HCEC 1CT (cell line): ENCODE measurements at regions not wholly inside any gene's neighbourhood (a gene's known extent, or its start where the extent isn't known, plus 50 kb on each side); places are given as distances from the start of the nearest gene placed in this dataset.
"Not testable (repeated sequence)": the region's sequence is repeated elsewhere in the genome, so short reads cannot be mapped to it uniquely, and the experiment has no call there.

Source experiments
- DNase-seq: peaks from one replicate; pipeline ENCODE4 v3.0.0-alpha.2; 2017

DNA sequence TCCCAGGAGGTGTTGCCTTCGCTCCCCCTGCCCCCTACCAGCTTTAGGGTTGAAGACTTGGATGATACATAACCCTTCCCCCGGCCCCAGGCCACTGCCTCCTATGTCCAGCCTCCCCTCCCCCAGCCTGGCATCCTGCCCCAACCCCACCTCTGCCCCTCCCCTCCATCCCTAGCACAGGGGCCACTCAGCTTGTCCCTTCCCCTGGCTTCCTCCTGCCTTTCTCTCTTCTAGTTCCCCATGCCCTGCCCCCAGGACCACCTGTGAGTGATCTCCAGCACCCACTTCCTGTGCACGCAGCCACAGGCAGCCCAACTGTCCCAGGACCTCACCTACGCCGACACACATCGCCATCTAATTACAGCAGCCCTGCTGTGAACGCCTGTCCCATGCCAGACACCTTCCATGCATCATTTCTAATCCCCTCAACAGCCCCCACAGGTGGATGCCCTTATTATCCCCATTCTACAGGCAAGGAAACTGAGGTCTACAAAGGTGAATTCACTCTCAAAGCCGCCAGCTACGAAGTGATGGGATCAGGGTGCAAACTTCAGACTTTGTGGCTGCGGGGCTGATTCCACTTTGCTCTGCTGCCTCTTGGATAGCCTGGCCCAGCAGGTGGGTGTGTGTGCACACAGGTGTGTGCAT lies 82.4 kb upstream of the CHST15 start:
- DNase-seq = no peak

GRCh38 chr10:124174673-124175645 lies 81.6 kb upstream of the CHST15 start:
- no peak for DNase-seq

- no peak for DNase-seq
These were observed 80.7 kb upstream of the CHST15 start for GRCh38 chr10:124174071-124174566.

- no peak for DNase-seq
These were observed 80.0 kb upstream of the CHST15 start for GRCh38 chr10:124173298-124173900.

- no peak for DNase-seq
These were observed 79.0 kb upstream of the CHST15 start for GRCh38 chr10:124172181-124172916.

GRCh38 chr10:124171561-124171960 lies 78.2 kb upstream of the CHST15 start:
- DNase-seq = no peak

DNA sequence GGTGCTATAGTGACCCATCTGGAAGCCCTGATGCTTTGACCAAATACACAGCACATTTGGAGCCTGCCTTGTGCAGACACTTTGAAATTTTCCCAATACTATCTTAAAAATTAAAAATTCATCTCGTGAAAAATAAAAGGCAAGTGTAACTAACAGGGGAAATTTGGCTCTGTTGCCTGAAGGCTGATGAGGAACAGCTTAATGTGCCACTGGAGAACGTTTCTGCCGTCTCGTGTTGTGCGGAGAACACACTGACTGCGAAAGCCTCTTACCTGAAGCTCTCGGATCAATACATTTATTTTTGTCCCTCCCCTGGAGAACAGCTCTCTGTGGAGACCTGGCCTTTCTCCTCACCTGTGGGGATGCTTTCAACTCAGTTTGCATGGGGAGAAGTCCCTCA lies 77.2 kb upstream of the CHST15 start:
- no peak for DNase-seq

DNA sequence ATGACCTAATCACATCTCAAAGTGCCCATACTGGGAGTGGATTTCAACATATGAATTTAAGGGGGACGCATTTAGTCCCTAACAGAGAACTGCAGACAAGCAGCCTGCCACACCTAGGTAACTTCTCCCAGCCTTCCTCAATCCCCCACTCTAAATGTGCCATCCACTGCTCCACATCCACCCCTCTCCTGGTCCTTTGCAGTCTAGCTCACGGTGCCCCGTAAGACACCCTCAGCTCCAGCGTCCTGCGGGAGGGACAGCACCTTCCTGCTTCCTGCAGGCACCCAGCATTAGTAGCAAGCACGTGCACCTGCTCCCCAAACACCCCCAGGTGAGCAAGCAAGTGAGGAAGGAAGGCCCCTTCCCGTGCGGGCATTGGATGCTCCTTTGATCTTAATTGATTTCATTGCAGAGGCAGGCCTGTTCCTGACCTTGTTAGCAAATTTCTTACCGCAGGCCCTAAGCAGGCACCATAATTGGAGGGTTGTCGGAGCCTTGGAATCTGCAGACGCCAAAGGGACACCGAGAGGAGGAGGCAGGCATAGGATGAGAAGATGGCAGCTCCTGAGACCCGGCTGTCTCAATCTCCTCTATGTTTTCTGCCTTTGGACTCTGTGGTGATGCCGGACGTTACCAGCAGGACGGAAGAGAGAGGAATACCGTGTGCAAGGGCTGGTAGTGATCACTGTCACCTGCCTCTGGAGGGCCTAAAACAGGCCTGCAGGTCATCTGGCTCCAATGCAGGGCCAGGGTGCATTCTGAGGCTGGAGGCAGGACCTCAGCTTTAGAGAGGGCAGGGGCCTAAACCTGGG lies 75.8 kb upstream of the CHST15 start:
- no peak for DNase-seq

- DNase-seq = no peak
These were observed 75.2 kb upstream of the CHST15 start for GRCh38 chr10:124168581-124168980.

DNA sequence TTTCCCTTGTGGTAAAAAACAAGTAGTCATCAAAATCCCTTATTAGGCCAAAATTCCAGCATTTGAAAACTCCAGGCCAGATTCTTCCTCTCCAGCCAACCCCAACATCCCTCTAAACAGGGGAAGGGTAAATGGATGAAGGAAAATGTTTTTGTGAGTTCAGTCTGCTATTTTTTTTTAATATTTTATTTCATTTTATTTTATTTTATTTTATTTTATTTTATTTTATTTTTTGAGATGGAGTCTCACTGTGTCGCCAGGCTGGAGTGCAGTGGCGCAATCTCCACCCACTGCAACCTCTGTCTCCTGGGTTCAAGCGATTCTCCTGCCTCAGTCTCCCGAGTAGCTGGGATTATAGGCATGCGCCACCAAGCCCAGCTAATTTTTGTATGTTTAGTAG lies 74.5 kb upstream of the CHST15 start:
- DNase-seq = not testable (repeated sequence)

GRCh38 chr10:124166431-124167125 lies 73.2 kb upstream of the CHST15 start:
- no peak for DNase-seq

DNA sequence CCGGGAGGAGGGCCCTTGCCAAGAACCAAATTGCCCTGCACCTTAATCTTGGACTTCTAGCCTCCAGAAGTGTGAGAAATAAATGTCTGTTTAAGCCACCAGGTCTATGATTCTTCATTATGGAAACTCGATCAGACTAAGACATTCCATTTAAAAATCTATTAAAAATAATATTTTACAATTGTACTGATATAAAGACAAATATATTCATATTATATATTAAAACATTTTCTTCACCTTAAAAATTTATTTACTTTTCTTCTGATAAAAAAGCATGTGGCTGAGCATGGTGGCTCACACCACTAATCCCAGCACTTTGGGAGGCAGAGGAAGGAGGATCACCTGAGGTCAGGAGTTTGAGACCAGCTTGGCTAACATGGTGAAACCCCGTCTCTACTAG lies 72.4 kb upstream of the CHST15 start:
- DNase-seq = no peak

GRCh38 chr10:124165311-124165710 lies 71.9 kb upstream of the CHST15 start:
- no peak for DNase-seq

GRCh38 chr10:124164264-124164663 lies 70.9 kb upstream of the CHST15 start:
- no peak for DNase-seq

GRCh38 chr10:124162774-124163354 lies 69.5 kb upstream of the CHST15 start:
- DNase-seq = no peak

DNA sequence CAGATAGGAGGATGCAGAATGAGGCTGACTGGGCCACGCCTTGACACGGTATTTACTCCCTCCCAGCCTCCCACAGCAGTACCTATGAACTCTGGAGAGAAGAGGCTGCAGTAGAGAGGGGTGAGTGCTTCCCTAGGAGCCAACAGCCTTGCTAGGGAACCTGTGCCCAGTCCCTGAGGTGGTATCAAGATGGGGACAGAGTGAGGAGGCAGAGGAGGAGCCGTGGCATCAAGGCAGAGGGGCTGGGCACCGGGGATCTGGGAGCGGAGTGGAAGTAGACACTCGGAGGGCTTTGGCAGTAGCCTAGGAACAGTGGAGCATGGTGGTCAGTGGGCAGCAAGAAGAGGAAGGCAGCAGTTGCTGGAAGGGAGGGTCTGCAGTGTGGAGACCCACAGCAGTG lies 68.7 kb upstream of the CHST15 start:
- no peak for DNase-seq

- no peak for DNase-seq
These were observed 68.2 kb upstream of the CHST15 start for GRCh38 chr10:124161601-124162000.

GRCh38 chr10:124160943-124161582 lies 67.7 kb upstream of the CHST15 start:
- no peak for DNase-seq

- no peak for DNase-seq
These were observed 66.8 kb upstream of the CHST15 start for GRCh38 chr10:124160176-124160575.

GRCh38 chr10:124159153-124159552 lies 65.8 kb upstream of the CHST15 start:
- DNase-seq = no peak
